GM19468 (cell line): ENCODE measurements at regions not wholly inside any gene's neighbourhood (a gene's known extent, or its start where the extent isn't known, plus 50 kb on each side); places are given as distances from the start of the nearest gene placed in this dataset.

Experiments used
- ATAC-seq: cut with Tn5 transposase; IDR thresholded peaks from one replicate; pipeline ENCODE4 v1.9.1; 2021; ENCODE audit warnings: mild to moderate bottlenecking, moderate library complexity, moderate number of reproducible peaks; ENCODE audit not compliant: unreplicated experiment; ENCODE audit errors: extremely low read depth

DNA sequence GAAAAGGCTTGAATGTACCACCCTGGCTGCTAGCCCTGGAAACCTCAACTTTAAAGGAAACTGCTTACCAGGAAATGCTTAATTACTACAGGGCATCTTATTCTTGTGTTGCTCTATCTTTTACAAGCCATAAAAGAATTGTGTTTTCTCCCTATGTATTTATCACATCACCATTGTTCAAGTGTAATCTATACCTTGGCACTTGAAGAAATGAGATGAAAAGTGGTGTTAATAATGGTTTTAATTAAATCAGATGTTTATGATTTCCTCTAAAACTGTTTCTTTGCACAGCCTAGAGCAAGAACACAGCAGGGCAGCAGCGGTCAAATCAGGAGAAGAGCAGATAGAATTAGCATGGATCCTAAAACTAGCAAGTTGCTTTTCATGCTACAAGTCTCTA is 131.8 kb upstream of the RGMB start:
- ATAC-seq: no peak

DNA sequence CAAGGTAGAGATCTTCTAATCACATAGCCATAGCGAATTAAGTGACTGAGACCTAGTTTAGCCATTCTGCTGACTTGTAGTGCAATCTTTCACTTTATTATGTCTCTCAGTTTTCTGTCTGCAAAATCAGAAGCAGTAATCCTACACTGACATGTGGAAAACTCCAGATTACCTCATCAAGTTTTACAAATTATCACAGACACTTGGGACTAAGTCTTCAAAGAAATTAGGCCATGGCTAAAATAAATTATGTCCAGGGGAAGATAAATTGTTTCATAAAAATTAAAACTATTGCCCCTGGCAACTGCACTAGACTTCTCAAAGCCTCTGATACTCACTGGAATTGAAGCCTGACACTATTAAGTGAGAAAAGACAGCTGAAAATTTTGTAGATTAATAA is 129.9 kb upstream of the RGMB start:
- ATAC-seq: no peak

DNA sequence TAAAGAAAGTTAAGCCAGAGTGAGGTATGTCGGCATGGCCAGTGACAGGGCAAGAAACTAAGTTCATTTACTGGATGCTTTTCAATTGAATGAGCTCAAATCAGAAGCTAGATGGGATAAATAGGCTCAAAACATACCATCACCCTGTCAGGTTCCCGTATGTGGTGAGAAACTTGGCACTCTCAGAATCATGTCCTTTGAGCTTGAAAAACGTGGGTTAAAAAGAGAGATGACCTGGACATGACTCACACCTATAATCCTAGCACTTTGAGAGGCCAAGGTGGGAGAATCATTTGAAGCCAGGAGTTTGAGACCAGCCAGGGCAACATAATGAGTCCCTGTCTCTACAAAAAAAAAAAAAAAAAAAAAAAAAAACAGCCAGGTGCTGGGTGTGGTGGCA is 121.7 kb upstream of the RGMB start:
- ATAC-seq: no peak

DNA sequence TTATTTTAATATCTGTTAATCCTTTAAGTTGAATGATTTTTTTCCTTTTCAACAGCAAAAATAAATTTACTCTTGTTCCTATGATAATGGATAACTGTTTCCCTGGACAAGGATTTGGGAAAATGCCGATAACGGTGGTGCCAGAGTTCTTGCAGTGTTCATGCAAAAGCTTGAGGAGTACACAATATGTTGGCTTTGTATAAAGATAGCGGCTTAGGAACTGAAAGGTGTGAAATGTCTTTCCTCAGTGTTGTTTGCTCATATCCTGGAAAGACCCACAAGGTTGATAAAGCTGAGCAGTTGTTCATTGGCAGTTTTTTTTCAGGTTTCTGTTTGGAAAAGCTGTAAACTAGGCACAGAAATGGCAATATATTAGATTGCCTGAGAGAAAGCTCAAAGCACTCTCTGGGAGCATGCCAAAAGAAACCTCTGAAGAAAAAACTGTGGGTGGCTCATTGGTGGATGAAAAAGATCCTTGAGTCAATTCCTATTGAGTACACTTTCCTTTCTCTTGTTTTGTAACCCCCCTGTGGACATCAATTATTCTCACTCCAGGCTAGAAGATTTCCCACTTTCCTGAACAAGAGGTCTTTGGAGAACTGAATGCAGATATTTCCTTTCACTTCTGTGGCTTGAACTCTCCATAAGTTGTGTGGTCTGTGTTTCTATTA is 117.2 kb upstream of the RGMB start:
- no peak for ATAC-seq

DNA sequence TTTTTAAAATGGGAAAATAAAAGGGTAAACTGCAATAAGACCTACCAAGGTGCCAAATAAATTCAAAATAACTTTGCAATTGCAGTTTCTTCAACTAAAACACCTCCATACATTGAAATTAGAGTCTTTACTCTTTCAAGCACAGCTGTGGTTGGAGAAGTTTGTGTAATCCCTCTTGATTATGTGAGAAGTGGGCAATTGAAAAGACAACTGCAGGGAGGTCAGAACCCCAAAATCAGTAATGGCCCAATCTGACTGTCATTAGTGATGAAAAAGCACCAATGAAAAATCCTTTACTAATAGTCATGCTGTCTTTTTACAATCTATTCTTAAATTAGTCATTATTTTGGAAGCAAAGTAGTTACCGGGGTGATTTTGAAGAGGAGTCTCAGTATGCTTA is 116.7 kb upstream of the RGMB start:
- no peak for ATAC-seq

DNA sequence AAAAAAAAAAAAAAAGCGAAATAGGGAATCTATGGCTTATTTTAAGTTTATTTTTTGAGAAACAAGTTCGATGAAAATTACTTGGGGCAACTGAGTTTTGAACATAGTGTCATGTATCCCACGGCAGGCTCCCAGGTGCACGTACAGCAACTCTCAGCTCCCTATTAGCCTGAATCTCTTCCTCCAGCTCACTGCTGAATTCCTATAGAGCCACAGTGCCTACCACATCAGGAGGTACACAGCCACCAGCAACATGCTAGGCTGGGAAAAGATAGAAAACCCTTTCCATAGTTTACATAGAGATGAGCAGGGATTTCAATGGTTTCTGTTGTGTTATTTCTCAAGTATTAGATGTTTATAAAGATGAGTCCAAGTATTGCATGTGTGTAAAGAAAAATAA is 115.9 kb upstream of the RGMB start:
- no peak for ATAC-seq

DNA sequence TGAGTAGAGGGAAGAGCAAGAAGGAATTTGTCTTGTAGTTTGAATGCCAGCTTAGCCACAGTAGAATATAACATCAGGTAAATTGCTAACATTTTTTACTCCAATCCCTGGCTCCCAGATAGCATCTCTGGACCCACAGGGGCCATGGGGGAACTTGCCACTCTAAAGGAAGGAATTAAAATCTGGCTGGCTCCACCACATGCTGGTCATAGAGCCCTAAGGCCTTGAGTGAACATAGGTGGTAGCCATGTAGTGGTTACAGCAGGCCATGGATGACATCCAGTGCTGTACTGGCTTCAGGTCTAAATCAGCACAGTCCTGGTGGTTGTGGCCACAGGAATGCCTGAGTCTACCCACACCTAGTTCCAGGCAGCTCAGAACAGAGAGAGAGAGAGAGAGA is 109.9 kb upstream of the RGMB start:
- no peak for ATAC-seq

DNA sequence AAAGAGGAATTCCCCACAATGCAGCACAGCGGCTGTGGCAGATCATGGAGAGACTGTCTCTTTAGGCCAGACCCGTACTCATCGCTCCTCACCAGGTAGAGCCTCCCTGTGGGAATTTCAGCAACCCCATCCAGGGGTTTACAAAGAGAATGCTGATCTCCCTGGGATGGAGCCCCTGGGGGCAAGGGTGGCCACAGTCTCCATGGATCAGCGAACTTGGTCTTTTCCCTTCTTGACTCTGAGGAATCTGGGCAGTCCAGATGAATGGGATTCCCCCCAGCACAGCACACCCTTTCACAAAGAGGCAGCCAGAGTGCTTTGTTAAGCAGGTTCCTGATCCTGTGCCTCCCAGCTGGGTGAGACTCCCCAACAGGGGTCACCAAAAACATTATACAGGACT is 108.7 kb upstream of the RGMB start:
- ATAC-seq: no peak

DNA sequence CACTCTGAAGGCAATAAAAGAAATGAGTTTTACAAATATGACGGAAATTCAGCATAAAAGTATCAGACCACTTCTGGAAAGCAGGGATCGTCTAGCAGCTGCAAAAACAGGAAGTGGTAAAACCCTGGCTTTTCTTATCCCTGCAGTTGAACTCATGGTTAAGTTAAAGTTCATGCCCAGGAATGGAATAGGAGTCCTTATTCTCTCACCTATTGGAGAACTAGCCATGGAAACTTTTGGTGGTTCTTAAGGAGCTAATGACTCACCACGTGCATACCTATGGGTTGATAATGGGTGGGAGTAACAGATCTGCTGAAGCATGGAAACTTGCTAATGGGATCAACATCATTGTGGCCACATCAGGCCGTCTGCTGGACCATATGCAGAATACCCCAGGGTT is 93.5 kb upstream of the RGMB start:
- no peak for ATAC-seq

DNA sequence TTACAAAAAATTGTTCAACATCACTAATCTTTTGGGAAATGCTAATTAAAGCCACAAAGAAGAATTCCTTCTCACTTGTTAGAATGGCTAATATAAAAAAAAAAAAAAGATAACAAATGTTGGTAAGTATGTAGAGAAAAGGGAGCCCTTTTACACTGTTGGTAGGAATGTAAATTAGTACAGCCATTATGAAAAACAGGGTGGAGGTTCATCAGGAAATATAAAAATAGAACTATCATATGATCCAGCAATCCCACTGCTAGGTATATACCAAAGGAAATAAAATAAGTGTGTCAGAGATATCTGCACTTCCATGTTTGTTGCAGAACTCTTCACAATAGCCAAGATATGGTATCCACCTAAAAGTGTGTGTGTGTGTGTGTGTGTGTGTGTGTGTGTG is 83.5 kb upstream of the RGMB start:
- ATAC-seq: no peak

DNA sequence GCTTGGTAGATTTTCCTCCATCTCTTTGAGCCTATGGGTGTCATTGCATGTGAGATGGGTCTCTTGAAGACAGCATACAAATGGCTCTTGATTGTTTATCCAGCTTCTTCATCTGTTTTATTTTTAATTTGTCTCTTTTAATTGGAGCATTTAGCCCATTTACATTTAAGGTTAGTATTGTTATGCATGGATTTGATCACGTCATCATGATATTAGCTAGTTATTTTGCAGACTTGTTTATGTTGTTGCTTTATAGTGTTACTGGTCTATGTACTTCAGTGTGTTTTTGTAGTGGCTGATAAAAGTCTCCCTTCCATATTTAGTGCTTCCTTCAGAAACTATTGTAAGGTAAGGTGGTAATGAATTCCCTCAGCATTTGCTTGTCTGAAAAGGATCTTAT is 78.6 kb upstream of the RGMB start:
- ATAC-seq: no peak

DNA sequence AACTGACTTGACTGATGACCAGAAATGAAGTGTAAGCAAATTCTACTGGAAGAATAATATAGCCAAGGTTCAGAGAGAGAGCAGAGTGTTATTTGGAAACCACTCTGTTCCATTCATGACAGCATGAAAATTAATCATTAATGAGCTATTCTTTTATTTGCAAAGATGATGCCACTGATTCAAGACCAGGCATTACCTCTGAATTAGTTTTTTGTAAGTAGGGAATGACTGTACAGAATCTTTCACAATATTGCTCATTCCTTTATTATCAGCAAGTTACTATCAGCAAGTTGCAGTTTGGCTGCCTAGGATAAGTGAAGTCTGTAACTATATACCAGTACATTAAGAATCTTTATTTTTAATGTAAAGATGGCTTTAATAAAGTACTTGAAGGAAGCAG is 75.1 kb upstream of the RGMB start:
- ATAC-seq: no peak

DNA sequence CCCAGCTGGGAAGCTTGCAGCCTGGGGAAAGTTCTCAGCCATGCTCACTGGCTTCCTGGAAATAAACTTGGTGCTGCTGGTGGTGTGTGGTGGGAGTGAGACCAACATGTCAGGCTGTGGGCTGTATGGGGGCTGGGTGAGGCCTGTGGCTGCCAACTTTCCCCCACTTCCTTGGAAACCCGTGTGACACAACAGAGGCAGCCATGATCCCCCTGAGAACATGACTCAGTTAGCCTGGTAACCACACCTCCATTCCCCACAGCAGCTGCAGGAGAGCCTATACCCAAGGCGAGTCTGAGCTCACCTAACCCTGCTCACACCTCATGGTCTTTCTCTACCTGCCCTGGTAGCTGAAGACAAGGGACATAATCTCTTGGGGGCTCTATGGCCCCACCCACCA is 72.7 kb upstream of the RGMB start:
- ATAC-seq: no peak

DNA sequence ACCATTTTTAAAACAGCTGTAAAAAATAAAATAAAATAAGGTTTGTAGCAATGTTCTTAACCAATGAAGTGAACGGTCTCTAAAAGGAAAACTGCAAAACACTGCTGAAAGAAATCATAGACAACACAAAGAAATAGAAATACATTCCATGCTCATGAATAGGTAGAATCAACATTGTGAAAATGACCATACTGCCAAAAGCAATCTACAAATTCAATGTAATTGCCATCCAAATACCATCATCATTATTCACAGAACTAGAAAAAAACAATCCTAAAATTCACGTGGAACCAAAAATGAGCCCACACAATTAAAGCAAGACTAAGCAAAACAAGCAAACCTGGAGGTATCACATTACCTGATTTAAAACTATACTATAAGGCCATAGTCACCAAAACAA is 67.6 kb upstream of the RGMB start:
- no peak for ATAC-seq

DNA sequence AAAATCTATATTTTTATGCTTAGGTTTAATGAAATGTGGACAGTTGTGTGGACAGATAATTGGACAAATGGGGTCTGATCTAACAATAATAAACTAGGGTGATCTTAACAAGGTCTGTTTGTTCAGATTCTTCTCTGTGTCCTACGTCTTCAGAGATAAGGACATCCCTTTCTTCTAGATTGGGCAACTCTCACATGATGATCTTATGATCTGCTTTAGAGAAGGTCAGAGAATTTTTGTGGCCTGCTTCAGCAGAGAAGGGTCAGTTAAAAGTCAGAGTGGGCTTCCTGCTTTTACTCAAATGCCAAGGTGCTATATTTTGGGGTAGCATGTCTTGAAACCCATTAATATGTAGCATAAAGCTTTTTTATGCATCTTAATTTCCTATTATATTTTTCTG is 63.8 kb upstream of the RGMB start:
- no peak for ATAC-seq

DNA sequence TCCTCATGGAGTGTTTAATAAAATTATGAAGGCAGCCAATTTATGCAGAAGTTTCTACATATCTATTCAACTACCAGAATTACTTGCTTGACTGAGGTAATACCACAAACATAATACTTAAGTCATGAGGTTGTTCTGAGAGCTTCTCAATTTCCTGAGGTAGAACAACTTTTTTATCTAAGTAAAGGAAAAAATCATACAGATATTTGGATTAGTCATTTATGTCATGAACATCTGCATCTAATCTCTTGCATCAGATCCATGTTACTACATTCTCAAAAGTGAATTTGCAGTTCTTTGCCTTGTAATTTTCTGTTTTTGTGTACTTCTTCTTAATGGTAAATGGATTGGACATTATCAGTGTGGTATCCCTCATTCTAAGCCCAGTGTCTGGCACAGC is 60.4 kb upstream of the RGMB start:
- ATAC-seq: no peak

DNA sequence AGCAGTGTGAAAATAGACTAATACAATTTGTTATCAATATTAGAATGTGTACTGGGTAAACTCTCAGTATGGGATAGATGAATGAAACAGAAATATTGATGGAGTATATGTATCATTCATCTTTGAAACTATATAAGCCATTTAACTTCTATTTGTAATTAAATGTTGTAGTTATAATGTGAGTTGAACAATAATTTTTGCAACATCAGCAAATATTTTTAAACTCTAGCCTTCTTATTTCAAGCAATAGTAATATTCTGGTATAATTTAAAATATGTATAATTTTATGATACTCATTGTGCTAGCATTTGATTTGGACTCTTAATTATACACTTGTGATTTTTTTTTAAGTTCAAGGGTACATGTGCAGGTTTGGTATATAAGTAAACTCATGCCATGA is 59.6 kb upstream of the RGMB start:
- no peak for ATAC-seq

DNA sequence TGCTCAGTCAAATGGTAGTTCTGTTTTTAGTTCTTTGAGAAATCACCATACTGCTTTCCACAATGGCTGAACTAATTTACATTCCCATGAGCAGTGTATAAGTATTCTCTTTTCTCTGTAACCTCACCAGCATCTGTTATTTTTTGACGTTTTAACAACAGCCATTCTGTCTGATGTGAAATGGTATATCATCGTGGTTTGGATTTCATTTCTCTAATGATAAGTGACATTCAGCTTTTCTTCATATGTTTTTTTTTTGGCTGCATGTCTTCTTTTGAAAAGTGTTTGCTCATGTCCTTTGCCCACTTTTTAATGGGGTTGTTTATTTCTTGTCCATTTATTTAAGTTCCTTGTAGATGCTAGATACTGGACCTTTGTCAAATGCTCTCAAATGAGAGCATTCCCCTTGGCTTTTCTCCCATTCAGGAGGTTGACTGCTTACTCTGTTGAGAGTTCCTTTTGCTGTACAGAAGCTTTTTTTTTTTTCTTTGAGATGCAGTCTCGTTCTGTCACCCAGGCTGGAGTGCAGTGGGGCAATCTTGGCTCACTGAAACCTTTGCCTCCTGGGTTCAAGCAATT is 58.7 kb upstream of the RGMB start:
- no peak for ATAC-seq

DNA sequence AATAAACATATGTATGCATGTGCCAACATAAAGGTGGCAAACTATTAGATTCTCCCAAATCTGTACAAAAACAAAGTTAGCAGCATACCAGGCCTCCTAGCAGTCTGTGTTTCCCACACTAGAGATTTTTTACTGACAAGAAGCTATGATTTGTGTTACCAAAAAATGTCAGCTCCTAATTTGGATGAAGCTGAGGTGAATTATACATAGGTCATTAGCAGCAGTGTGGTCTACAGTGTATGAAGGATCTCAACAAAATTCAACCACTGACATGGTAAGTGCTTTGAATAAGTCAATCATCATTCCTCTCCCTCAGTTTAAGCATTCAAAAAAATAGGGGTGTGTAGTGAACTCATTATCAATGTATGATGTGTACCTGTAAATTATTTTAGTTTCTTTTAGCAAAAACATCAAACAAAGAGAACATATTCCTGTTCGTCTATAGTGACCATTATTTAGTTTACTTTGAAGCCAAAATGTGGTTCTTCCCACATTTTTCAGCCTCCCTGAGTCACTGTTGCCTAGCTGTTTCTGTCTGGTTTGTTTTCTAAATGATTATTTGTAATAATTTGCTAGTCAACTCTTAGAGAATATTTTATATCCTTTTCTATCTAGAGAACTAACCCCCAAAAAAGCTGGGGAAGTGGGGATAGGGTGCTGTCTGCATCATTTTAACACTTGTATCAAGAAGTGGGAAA is 52.1 kb upstream of the RGMB start:
- no peak for ATAC-seq

DNA sequence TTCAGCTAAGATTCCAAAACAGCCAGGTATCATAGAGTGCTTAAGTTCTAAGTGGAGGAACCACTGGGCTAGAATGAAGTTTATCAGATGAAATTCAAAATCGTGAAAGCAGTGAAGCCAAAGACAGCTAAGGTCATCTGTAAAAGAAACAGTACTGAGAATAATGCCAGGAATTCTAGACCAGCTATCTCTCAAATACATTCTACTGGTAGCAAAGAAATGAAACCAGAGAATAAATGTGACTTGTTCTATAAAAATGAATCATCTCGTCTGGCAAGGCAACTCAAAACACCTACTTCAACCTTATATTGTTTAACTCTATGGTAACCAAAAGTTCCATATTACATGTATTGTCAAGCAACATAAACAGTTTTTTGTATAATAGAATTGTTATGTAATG is 51.3 kb upstream of the RGMB start:
- ATAC-seq: no peak

DNA sequence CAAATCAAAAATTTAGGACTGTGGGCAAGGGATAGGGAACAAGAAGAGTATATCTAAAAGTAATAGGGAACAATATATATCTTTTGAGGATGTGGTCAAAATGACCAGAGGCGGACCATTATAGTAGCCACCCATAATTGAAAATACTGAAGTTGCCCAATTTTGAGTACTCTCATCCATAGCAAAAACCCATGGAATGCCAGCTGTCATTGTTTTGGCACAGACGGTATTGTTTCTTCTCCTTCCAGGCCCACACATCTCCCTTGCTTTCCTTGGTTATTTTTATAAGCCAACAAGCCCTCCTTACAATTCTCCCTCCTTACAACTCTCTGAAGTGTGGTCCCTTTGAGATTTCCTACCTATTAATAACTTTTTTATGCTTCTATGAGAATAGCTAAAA is 50.4 kb upstream of the RGMB start:
- no peak for ATAC-seq
